Spleen (tissue), 7 donors: ENCODE measurements at regions not wholly inside any gene's neighbourhood (a gene's known extent, or its start where the extent isn't known, plus 50 kb on each side); places are given as distances from the start of the nearest gene placed in this dataset.

ENCODE experiments used
- CTCF ChIP-seq, 11 experiments: fragments of 200-600 bp in 7 of 11; fragments of 450-650 bp in 4 of 11; sonication (generic) in 4 of 11; IDR thresholded peaks in 8 of 11; conservative IDR thresholded peaks in 3 of 11; 1 replicate in 7 of 11; 2 replicates in 4 of 11; pipeline versions ENCODE4 v1.4.0 to v1.8.0; 2016 to 2021; ENCODE audit warnings: antibody characterized with exemption in 11 of 11, inconsistent platforms in 4 of 11, mild to moderate bottlenecking in 1 of 11
- POLR2A ChIP-seq, 3 donors: fragments of 450-650 bp; IDR thresholded peaks; one replicate each; pipeline ENCODE4 v1.5.1; 2017; ENCODE audit warnings: antibody characterized with exemption in 3 of 3, mild to moderate bottlenecking in 1 of 3
- donor health status: DM: no; HTN: no; CAD: no; lungs with moderate emphysema.
- donor health status: DM: no; HTN: no; CAD: no.
- donor health status: DM: no; HTN: no; CAD: no.

GRCh38 chr14:65329911-65330310 is 82.6 kb upstream of the FUT8 start:
- TF ChIP-seq CTCF (IDR thresholded peaks at IDR 0.05 in 8 of 11, conservative IDR thresholded peaks at IDR 0.05 in 3 of 11) (no peak), POLR2A (IDR thresholded peaks at IDR 0.05) (no peak)
